K562 (cell line): ENCODE measurements at regions not wholly inside any gene's neighbourhood (a gene's known extent, or its start where the extent isn't known, plus 50 kb on each side); places are given as distances from the start of the nearest gene placed in this dataset.
A peak's percentile ranks its signal among the peaks of the same experiment; 100 is the strongest.

Experiments used
- ATAC-seq: fragments of 200-7000 bp; cut with Tn5 transposase; 3 replicates; pipeline ENCODE4 v1.9.1; 2020; ENCODE audit warnings: moderate library complexity
- BruUV-seq: library from RNA; stranded (reverse); fragments of 400-500 nt; replicated peaks from 2 replicates; lab custom pipeline; 2021; lab: Mats Ljungman, UMichigan
- CTCF ChIA-PET: fragments of 300-600 bp; formaldehyde crosslinking; extraction: SDS; loops from one replicate; lab custom pipeline; 2021; ENCODE audit warnings: low intra/inter-chr PET ratio; lab: Yijun Ruan, JAX
- POLR2A ChIA-PET: fragments of 300-600, 350-650 bp; sonication (Branson Sonifier 250); formaldehyde crosslinking; extraction: SDS; loops from one replicate; lab custom pipeline; 2021; ENCODE audit warnings: antibody characterized with exemption, inconsistent platforms; lab: Yijun Ruan, JAX
- DNase-seq, 4 experiments: peaks; one replicate each; pipeline versions ENCODE4 v3.0.0 to v3.0.0-alpha.2; 2011 to 2018; ENCODE audit warnings: low spot score in 3 of 4, mixed read lengths in 3 of 4; ENCODE audit errors: extremely low read depth in 1 of 4
- FAIRE-seq: peaks from 2 replicates; lab custom pipeline; 2011; peaks lifted over from hg19 to GRCh38; lab: Jason Lieb, UNC
- H2AFZ ChIP-seq: 2 replicates; pipeline ENCODE4 v1.6.0; 2011; ENCODE audit warnings: low read depth, low read length, control low read depth, inconsistent platforms
- H3K27ac ChIP-seq: fragments of 200-600 bp; 3 replicates; pipeline ENCODE4 v1.8.0; 2011; ENCODE audit warnings: low read depth, mild to moderate bottlenecking, control low read depth, inconsistent platforms, low read length, moderate library complexity, mixed read lengths; ENCODE audit errors: extremely low read depth
- H3K27me3 ChIP-seq, 2 experiments: fragments of 300-600 bp in 1 of 2; 2 replicates in 1 of 2; 3 replicates in 1 of 2; pipeline versions ENCODE4 v1.6.0 to v1.8.0; 2011; ENCODE audit warnings: inconsistent platforms in 2 of 2, low read length in 2 of 2, mild to moderate bottlenecking in 1 of 2, mixed read lengths in 1 of 2, moderate library complexity in 1 of 2; ENCODE audit not compliant: control insufficient read depth in 2 of 2, insufficient read depth in 2 of 2
- H3K36me3 ChIP-seq: fragments of 300-600 bp; 3 replicates; pipeline ENCODE4 v1.8.0; 2011; ENCODE audit warnings: mild to moderate bottlenecking, low read length, inconsistent platforms; ENCODE audit not compliant: control insufficient read depth, insufficient read depth
- H3K4me1 ChIP-seq, 2 experiments: fragments of 200-600 bp in 1 of 2; replicated peaks in 1 of 2; 2 replicates in 1 of 2; 3 replicates in 1 of 2; pipeline versions ENCODE4 v1.5.1 to v1.8.0; 2011; ENCODE audit warnings: inconsistent platforms in 2 of 2, low read length in 2 of 2, mild to moderate bottlenecking in 1 of 2, mixed read lengths in 1 of 2, moderate library complexity in 1 of 2; ENCODE audit not compliant: control insufficient read depth in 2 of 2, insufficient read depth in 2 of 2
- H3K4me2 ChIP-seq: 2 replicates; pipeline ENCODE4 v1.6.1; 2011; ENCODE audit warnings: low read length, control low read depth, inconsistent platforms, mixed read lengths; ENCODE audit not compliant: insufficient read depth
- H3K4me3 ChIP-seq: fragments of 200-600 bp; sonication (generic), shearing (Covaris generic); 2 replicates; pipeline ENCODE4 v1.5.1; 2016; ENCODE audit warnings: control low read depth, inconsistent platforms
- H3K79me2 ChIP-seq: fragments of 200-600 bp; 3 replicates; pipeline ENCODE4 v1.8.0; 2011; ENCODE audit warnings: low read length, inconsistent platforms; ENCODE audit not compliant: control insufficient read depth, insufficient read depth
- H3K9ac ChIP-seq, 2 experiments: 2 replicates each; pipeline versions ENCODE4 v1.6.0 to v1.6.1; 2011; ENCODE audit warnings: low read depth in 2 of 2, low read length in 2 of 2, control low read depth in 1 of 2, inconsistent platforms in 1 of 2, mild to moderate bottlenecking in 1 of 2, mixed read lengths in 1 of 2; ENCODE audit not compliant: insufficient read depth in 1 of 2
- H3K9me1 ChIP-seq: one replicate; pipeline ENCODE4 v1.6.0; 2011; ENCODE audit warnings: inconsistent platforms, mild to moderate bottlenecking, low read length, moderate library complexity; ENCODE audit not compliant: control insufficient read depth, insufficient read depth
- H3K9me3 ChIP-seq: replicated peaks from 2 replicates; pipeline ENCODE4 v1.5.1; 2011; ENCODE audit warnings: low read depth, low read length, inconsistent platforms; ENCODE audit not compliant: control insufficient read depth, insufficient read depth
- H4K20me1 ChIP-seq: replicated peaks from 2 replicates; pipeline ENCODE4 v1.6.1; 2011; ENCODE audit warnings: low read length, inconsistent platforms, mixed read lengths; ENCODE audit not compliant: control insufficient read depth, insufficient read depth
- ARID1B ChIP-seq: fragments of 450-650 bp; IDR thresholded peaks from 2 replicates; pipeline ENCODE4 v1.6.1; 2016; ENCODE audit warnings: antibody characterized with exemption, mild to moderate bottlenecking, inconsistent platforms
- CBFA2T2 ChIP-seq: fragments of 450-650 bp; conservative IDR thresholded peaks from 2 replicates; pipeline ENCODE4 v1.6.1; 2017; ENCODE audit warnings: mild to moderate bottlenecking
- E4F1 ChIP-seq: fragments of 250-450 bp; sonication (Bioruptor Pico); IDR thresholded peaks from 2 replicates; pipeline ENCODE4 v1.5.0; 2021; ENCODE audit warnings: mild to moderate bottlenecking, borderline replicate concordance
- EGR1 ChIP-seq: fragments of 450-650 bp; conservative IDR thresholded peaks from 2 replicates; pipeline ENCODE4 v1.6.1; 2017; ENCODE audit warnings: mild to moderate bottlenecking
- ETV1 ChIP-seq: fragments of 450-650 bp; conservative IDR thresholded peaks from 2 replicates; pipeline ENCODE4 v1.6.1; 2016; ENCODE audit warnings: missing genetic modification characterization, control low read depth, low read depth, missing compliant biosample characterization
- FOSL1 ChIP-seq: fragments of 200-800 bp; sonication (Bioruptor generic); conservative IDR thresholded peaks from 2 replicates; pipeline ENCODE4 v1.6.1; 2016; ENCODE audit warnings: missing genetic modification characterization, missing compliant biosample characterization
- KLF16 ChIP-seq: IDR thresholded peaks from 2 replicates; pipeline ENCODE4 v1.6.1; 2016; ENCODE audit warnings: antibody characterized with exemption
- LCOR ChIP-seq: sonication (generic); formaldehyde crosslinking; IDR thresholded peaks from 2 replicates; pipeline ENCODE4 v1.8.0; 2022; ENCODE audit warnings: mild to moderate bottlenecking, missing genetic modification reagents
- POLR3A ChIP-seq: IDR thresholded peaks from 2 replicates; pipeline ENCODE4 v1.6.1; 2011; ENCODE audit warnings: borderline replicate concordance, mild to moderate bottlenecking, moderate library complexity; ENCODE audit not compliant: insufficient read length, insufficient read depth; ENCODE audit errors: extremely low read depth
- PREB ChIP-seq: sonication (generic); formaldehyde crosslinking; IDR thresholded peaks from 2 replicates; pipeline ENCODE4 v1.8.1; 2023; ENCODE audit warnings: mild to moderate bottlenecking, missing genetic modification reagents
- SRF ChIP-seq, 2 experiments: fragments of 250-450, 450-650 bp in 1 of 2; sonication (Bioruptor Pico) in 1 of 2; sonication (generic) in 1 of 2; formaldehyde crosslinking; IDR thresholded peaks; 2 replicates each; pipeline versions ENCODE4 v1.5.0 to v1.5.1; 2020 to 2022; ENCODE audit warnings: mild to moderate bottlenecking in 1 of 2, missing genetic modification reagents in 1 of 2
- STAT5A ChIP-seq: IDR thresholded peaks from 2 replicates; pipeline ENCODE4 v1.6.1; 2012; ENCODE audit warnings: low read length, inconsistent platforms, borderline replicate concordance
- TAL1 ChIP-seq: fragments of 450-650 bp; IDR thresholded peaks from 2 replicates; pipeline ENCODE4 v1.6.1; 2016; ENCODE audit warnings: mild to moderate bottlenecking
- TOE1 ChIP-seq, 2 experiments: fragments of 450-650 bp in 1 of 2; sonication (generic) in 1 of 2; formaldehyde crosslinking in 1 of 2; IDR thresholded peaks; 2 replicates each; pipeline versions ENCODE4 v1.7.1 to v1.8.0; 2016 to 2022; ENCODE audit warnings: borderline replicate concordance in 2 of 2, mild to moderate bottlenecking in 2 of 2, antibody characterized with exemption in 1 of 2, inconsistent platforms in 1 of 2, low read depth in 1 of 2, missing genetic modification reagents in 1 of 2, moderate library complexity in 1 of 2
- XRCC3 ChIP-seq: fragments of 450-650 bp; IDR thresholded peaks from 2 replicates; pipeline ENCODE4 v1.6.1; 2017; ENCODE audit warnings: mild to moderate bottlenecking, moderate library complexity
- ZEB2 ChIP-seq: fragments of 450-650 bp; IDR thresholded peaks from 2 replicates; pipeline ENCODE4 v1.6.1; 2016
- ZNF197 ChIP-seq: fragments of 200-800 bp; sonication (Bioruptor generic); IDR thresholded peaks from 2 replicates; pipeline ENCODE4 v1.6.1; 2016; ENCODE audit warnings: low read depth, missing genetic modification characterization, missing compliant biosample characterization
- ZNF696 ChIP-seq: fragments of 250-450 bp; sonication (Bioruptor Pico); conservative IDR thresholded peaks from 2 replicates; pipeline ENCODE4 v1.4.0; 2020; ENCODE audit warnings: mild to moderate bottlenecking, moderate library complexity
- WGBS: fragments of 100-300 bp; shearing (Covaris generic); methylation state at CpG from one replicate; pipeline ENCODE4 v1.1.6; 2016; ENCODE audit warnings: low coverage, mixed read lengths; ENCODE audit not compliant: insufficient coverage; ENCODE audit errors: missing lambda C conversion rate; 5-methylcytosine and 5-hydroxymethylcytosine counted together
- in situ Hi-C: fragments of 300-500 bp; cut with MboI; formaldehyde crosslinking; loops from 4 replicates; pipeline ENCODE4 v1.15.0; 2018; ENCODE audit warnings: inconsistent platforms, mixed read lengths
- intact Hi-C: fragments of 100-400 bp; cut with micrococcal nuclease; formaldehyde crosslinking; loops from 2 replicates; pipeline ENCODE4 v1.14.2; 2022

- TF ChIP-seq E4F1 (CRISPR knock-in tag), result no peak
Measured at GRCh38 chr22:27237080-27237741, 564.3 kb downstream of the MN1 start (continued).

GRCh38 chr22:27238935-27239510 is 562.5 kb downstream of the MN1 start:
- intact Hi-C loops, result no loop called here
- FAIRE-seq, result no peak
- TF ChIP-seq POLR3A (no peak), CBFA2T2 (peak; percentile 80), EGR1 (no peak), KLF16 (peak; percentile 60; the same call in 1 of the 2 replicates), ZNF197 (CRISPR knock-in tag) (no peak), XRCC3 (no peak), ARID1B (0 out of 2 replicates have a peak, but pooled peaks have one; percentile 28), ETV1 (tag) (no peak), ZNF696 (CRISPR knock-in tag) (no peak), TOE1 (IDR thresholded peaks at IDR 0.05; ENCODE audit: borderline replicate concordance) (no peak), TOE1 (CRISPR knock-in tag; IDR thresholded peaks at IDR 0.05; ENCODE audit: borderline replicate concordance, low read depth) (no peak), FOSL1 (peak; percentile 49), STAT5A (no peak), TAL1 (peak; percentile 21; the same call in 1 of the 2 replicates), ZEB2 (no peak), SRF (CRISPR knock-in tag; IDR thresholded peaks at IDR 0.05) (no peak), PREB (CRISPR knock-in tag) (no peak), LCOR (CRISPR knock-in tag) (no peak)

More at GRCh38 chr22:27238935-27239510, 562.5 kb downstream of the MN1 start:
- Histone ChIP-seq H3K9me1 (no peaks in the 10 kb centered on the region), H3K27me3 (no peaks in the 10 kb centered on the region; a peak in 1 of 5 replicates), H2AFZ (no peak overlapping the region), H3K4me3 (no peak overlapping the region), H4K20me1 (no peaks in the 10 kb centered on the region; the same call in 1 of the 2 replicates), H3K4me1 (no peaks in the 10 kb centered on the region), H3K79me2 (no peaks in the 10 kb centered on the region), H3K9ac (no peak overlapping the region), H3K4me2 (no peak overlapping the region), H3K36me3 (no peaks in the 10 kb centered on the region), H3K9me3 (no peaks in the 10 kb centered on the region), H3K27ac (no peak overlapping the region)
- DNase-seq, result peak; percentile 12 to 45 (median 24)
- in situ Hi-C loops, result no loop called here
- BruUV-seq, result no TSS peak
- ChIA-PET POLR2A (no interaction called here), CTCF (no interaction called here)
- ATAC-seq, result peak; percentile 47
- 0% methylated on average over 9 of the region's 10 CpGs for WGBS
